Suppressor macrophage treated with lipopolysaccharide for 4 hours (primary cell): ENCODE measurements at regions not wholly inside any gene's neighbourhood (a gene's known extent, or its start where the extent isn't known, plus 50 kb on each side); places are given as distances from the start of the nearest gene placed in this dataset.

Experiments used
- DNase-seq: peaks from one replicate; pipeline ENCODE4 v3.0.0-alpha.2; 2020

DNA sequence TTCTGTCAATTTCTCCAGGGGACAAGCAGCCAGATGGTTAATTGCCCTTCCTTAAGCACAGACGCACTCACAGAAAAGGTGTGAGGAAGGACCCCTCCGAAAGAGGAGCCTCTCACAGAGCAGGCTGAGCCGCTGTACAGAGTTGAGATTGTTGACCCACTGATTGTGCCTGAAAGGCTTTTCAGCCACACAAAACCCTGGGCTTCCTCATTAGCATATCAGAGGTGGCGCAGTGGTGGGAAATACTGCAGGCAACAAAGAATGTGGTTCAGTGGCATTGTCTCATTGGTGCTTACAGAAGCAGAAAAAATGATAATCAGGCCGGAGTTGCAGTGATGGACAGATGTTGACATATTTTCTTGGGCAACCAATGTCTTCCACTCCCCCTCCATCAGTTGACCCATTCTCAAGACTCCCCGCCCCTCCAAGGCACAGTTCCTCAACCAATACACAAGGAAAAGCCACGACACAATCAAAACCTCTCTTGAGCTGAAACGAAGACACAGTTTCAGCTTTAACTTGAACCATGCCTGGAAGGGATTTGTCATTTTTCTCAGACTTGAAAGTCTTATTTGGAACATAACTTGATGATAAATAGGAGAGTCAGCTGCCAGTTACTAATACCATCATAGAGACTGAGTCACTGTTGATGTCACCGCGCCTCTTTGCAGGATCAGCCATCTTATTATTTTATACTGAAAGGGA lies 53.1 kb downstream of the ATXN3L start:
- peak; percentile 74 for DNase-seq

DNA sequence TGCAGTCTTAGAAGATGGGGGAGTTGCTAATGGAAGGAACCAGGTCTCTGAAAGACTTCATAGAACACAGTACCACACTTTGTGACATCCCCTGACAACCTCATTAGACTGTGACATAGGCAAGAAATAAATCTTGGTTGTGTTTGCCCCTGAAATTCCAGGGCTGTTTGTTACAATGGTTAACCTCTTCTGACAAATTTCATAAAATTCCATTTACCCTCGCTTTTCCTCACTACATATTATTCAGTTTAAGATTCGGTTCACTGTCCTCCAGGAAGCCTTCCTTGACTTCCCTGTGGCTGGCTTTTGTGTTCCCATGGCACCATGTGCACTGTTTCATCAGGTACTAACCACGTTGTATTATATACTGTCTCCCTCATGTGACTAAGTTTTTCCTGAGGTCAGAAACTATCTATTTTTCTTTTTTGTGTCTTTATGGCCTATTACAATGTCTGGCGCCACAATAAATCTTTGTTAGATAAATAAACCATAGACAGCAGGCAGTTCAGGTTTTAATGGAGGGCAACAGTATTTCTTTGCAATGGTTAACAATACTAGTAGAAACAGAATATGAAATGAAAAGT lies 54.2 kb downstream of the ATXN3L start:
- no peak for DNase-seq

DNA sequence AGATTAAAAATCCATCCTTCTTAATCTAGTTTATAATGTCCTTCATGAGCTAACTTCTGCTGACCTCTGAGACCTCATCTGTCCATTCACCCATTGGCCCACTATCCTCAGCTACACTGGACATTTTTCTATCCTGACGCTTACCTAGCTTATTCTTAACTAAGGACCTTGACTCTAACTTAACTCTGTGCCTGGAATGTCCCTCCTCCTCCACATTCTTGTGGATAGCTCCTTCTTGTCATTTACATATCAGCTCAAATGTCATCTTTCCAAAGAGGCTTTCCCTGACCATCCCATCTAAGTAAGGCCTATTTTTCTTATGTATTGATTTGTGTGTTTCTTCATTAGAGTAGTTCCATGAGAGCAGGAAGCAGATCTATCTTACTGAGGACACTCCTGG lies 54.7 kb downstream of the ATXN3L start:
- DNase-seq: no peak

DNA sequence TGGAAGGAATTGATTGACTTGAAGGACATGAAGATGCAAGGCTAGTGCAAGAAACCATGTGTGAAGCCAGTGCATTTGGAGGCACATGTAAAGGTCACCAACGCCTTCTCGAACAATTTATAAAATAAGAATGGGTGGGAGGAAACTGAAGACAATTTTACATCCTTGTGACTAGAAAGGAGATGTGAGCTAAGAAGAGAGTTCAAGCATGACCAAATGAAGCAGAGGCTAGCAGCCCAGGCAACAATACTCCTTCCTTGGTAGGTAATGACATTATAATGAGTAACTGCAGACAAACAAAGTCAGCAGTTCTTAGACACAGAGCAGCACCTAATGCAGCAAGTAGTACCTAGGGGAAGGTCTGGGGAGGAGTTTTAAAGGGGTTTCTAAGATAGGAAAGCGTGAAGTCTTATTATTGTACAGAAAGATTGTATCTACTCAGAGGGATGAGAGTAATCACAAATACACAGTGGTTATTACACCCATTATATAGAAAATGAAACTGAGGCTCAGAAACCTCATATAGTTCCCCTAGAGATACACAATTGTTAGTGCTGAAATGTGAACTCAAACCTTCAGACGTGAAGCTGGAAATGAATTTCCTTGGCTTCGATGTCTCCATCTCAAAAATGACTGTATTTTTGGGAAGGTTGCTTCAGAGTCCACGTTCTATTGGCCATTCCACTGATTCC lies 56.1 kb downstream of the ATXN3L start:
- DNase-seq: no peak

GRCh38 chrX:13261348-13261747 lies 58.5 kb downstream of the ATXN3L start:
- DNase-seq: no peak

- no peak for DNase-seq
Observed at GRCh38 chrX:13260598-13260997, 59.3 kb downstream of the ATXN3L start.

DNA sequence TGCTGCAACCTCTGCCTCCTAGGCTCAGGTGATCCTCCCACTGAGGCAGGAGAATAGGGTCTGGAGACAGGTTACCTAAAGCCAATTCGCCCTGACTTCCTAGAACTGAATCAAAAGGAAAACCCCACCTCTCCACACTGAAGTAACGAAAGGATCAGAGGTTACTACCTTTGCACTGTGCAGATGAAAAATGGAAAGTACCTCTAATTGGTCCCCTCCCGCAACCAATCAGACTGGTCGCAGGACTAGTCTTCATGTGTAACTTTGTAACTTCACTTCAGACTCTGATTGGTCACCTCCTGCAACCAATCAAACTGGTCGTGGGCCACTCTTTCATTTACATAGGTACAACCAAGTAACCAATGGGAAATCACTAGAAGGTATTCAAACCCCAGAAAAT lies 61.1 kb downstream of the ATXN3L start:
- no peak for DNase-seq

DNA sequence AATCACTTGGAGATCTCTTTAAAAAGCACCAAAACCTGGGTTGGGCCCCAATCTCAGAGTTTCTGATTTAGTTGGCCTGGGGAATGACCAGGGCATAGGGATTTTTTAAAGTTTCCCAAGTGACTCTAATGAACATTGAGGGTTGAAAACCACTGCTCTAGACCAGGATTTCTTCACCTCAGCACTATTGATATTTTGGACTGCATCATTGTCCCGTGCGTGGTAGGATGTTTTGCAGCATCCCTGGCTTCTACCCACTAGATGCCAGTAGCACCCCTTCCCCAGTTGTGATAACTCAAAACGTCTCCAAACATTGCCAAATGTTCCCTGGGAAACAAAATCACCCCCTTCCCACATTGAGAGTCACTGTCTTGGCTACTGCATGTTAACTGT lies 61.8 kb downstream of the ATXN3L start:
- DNase-seq: peak; percentile 28

DNA sequence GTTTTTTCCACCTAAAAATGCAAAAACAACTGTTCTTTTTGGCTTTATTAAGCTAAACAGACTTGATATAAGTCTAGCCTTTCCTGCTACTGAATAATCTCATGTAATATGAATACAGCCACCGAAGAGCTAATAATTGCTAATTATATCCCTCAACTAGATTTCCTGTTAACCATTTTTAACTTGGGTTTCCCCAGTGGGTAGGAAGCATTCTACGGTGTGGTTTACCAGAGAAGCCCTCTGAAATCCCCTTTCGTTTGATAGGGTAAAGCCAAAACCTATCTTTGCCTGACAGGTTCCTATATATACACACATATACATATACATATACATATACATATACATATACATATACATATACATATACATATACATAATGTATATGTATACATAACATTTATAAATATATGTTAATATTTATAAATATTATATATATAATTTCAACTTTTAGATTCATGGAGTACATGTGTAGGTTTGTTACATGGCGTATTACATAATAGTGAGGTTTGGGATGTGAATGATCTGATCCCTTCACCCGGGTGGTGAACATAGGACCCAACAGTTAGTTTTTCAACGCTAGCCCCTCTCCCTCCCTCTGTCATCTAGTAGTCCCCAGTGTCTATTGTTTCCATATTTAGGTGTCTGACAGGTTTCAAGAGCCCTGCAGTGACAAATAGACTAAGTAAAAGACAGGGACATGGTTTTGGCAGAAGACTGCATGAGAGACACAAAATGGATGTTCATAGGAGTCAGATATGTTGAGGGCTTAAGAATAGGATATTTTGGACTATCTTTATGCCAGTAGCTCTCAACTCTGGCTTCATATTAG lies 62.4 kb downstream of the ATXN3L start:
- DNase-seq: no peak

- no peak for DNase-seq
Observed at GRCh38 chrX:13256603-13257002, 63.2 kb downstream of the ATXN3L start.

DNA sequence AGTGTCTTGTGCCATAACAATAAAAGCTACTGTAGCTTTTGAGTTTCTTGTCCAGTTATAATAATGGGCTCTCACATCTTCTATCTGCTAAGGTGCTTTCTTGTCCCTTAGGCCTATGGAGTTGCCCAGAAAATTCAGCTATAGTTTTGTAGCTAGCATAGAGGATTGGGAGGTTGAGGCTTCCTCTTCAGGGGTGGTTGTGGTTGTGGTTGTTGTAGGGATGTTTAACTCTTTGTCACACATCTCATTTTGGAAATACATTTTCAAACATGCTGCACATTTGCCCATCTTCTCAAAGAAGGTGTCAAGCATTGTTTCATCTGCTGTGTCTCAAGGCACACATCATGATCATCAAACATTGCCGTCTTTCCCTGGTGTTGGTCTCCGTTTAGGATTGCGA lies 65.0 kb downstream of the ATXN3L start:
- DNase-seq: no peak

DNA sequence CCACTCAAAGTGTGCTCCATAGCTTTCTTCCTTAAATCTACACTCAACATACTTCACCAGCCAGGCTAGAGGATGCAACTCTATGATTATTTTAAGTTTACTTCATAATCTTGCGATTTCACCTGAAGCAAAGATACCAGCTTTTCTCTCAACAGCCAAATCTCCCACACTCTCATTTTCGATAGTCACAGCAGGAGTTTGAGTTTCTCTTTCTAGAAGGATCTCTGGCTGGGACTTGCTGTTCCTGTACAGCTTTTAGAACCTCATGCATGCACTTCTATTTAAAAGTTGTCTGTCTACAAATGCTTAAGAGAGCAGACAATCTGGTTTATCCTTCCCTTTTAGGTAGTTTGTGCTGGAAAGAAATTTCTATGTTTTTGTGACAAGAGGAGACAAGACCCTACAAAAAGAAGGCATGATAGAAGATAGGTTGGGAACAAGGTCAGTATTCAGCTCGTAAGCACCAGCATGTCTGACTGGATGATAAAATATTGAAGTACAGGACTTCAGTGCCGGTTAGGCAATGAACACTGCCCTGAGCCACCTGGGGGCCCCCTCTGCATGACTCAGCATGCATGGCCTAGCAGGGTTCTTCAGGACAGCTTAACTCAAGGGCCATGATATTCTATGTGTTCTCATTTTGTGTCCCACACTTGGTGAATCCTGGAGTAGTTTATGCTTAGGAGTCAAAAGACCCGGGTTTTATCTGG lies 65.6 kb downstream of the ATXN3L start:
- DNase-seq: peak; percentile 18

DNA sequence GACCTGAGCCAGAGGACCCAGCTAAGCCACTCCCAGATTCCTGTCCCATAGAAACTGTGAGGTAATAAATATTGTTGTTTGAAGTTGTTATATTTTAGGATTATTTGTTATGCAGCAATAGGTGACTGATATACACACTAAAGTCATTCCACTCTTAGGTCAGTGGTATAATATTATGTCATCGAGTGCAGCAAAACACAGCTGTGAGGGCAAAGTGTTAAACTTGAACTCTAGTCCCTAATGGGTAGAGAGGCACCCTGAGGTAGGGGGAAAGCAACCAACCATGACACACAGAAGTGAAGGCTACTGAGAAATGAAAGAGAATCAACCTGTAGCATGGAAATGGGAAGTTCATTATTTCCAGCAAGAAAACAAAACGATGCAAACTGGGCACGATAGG lies 66.6 kb downstream of the ATXN3L start:
- DNase-seq: no peak

- DNase-seq: no peak
Observed at GRCh38 chrX:13252726-13253125, 67.1 kb downstream of the ATXN3L start.

GRCh38 chrX:13250826-13251580 lies 68.8 kb downstream of the ATXN3L start:
- peak; percentile 92 for DNase-seq

GRCh38 chrX:13248867-13249486 lies 70.9 kb downstream of the ATXN3L start:
- DNase-seq: no peak

GRCh38 chrX:13239272-13239671 lies 80.6 kb downstream of the ATXN3L start:
- DNase-seq: no peak

DNA sequence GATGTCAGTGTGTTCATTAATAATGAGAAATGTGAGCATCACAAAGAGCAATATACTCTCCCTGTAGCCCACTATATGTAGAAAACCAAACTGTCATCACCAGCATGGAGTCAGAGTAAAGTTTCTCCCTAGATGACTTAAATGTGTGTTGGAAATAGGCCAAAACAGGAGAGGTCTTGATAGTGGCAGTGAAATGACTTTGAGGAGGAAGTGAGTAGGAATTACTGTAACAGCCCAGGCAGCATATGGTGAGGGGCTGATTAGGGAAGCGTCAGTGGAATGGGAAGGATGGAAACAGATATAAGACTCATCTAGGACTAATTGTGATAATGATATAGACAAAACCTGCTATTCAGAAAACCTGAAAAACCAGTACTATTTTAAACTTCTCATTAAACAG lies 83.9 kb downstream of the ATXN3L start:
- DNase-seq: peak; percentile 47

GRCh38 chrX:13232484-13232883 lies 87.4 kb downstream of the ATXN3L start:
- no peak for DNase-seq

GRCh38 chrX:13226214-13226613 lies 93.6 kb downstream of the ATXN3L start:
- DNase-seq: no peak

DNA sequence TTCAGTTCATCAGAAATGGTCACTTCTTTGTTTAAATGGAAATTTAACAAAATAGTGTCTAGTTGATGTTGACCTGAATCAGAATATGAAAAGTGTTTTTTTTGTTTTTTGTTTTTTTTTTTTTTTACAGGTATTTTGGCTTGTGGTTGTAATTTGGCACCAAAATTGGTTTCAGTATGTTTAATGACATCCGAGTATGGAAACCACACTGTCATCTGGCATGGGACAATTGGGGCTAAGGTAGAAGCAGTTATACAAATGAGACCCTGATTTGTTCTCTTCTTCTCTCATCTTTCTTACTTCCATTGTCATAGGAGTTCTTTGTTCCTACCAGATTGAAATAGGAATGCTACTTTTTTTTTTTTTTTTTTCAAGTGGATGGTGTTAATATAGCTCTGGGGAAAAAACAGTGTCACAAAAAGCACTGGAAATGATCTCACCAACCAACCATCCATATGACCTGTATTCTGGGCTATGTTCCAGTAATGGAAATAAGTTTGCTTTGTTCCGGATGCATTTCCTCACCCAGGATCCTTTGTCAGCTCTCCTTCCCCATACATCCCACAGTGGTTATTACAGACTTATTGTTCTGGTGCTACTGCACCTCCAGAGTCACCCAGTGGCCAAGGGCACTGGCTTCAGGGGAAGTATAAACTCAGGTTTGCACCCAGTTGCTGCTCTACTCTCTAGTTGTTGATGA lies 95.8 kb downstream of the ATXN3L start:
- DNase-seq: peak; percentile 15
